GM12878 (cell line): ENCODE measurements at regions not wholly inside any gene's neighbourhood (a gene's known extent, or its start where the extent isn't known, plus 50 kb on each side); places are given as distances from the start of the nearest gene placed in this dataset.

Source experiments
- ATAC-seq: fragments of 200-7000 bp; cut with Tn5 transposase; 3 replicates; pipeline ENCODE4 v1.9.1; 2020; ENCODE audit warnings: mild to moderate bottlenecking, moderate library complexity
- BruUV-seq: library from RNA; stranded (reverse); fragments of 400-500 nt; replicated peaks from 2 replicates; lab custom pipeline; 2021; lab: Mats Ljungman, UMichigan
- CTCF ChIA-PET: fragments of 300-600 bp; sonication (Branson Sonifier 250); formaldehyde crosslinking; extraction: SDS; loops from one replicate; lab custom pipeline; 2021; ENCODE audit warnings: inconsistent platforms; lab: Yijun Ruan, JAX
- POLR2A ChIA-PET: fragments of 350-600 bp; formaldehyde crosslinking; extraction: SDS; loops from one replicate; lab custom pipeline; 2021; ENCODE audit warnings: inconsistent platforms; lab: Charles Lee
- RAD21 ChIA-PET: fragments of 300-600 bp; sonication (Branson Sonifier 250); formaldehyde crosslinking; loops from one replicate; lab custom pipeline; 2023; ENCODE audit warnings: antibody characterized with exemption; ENCODE audit not compliant: unreplicated experiment; lab: Charles Lee
- SMC1A ChIA-PET: fragments of 300-600 bp; sonication (Branson Sonifier 250); formaldehyde crosslinking; loops from one replicate; lab custom pipeline; 2023; ENCODE audit not compliant: unreplicated experiment, uncharacterized antibody; lab: Charles Lee
- DNase-seq: peaks from one replicate; pipeline ENCODE4 v3.0.0-alpha.2; 2011; ENCODE audit warnings: low read depth, low spot score
- FAIRE-seq: peaks from 3 replicates; lab custom pipeline; 2011; peaks lifted over from hg19 to GRCh38; lab: Jason Lieb, UNC
- H2AFZ ChIP-seq: 2 replicates; pipeline ENCODE4 v1.6.0; 2011; ENCODE audit warnings: low read depth, low read length, control low read depth; ENCODE audit not compliant: control insufficient read depth
- H3K27ac ChIP-seq: 2 replicates; pipeline ENCODE4 v1.5.1; 2011; ENCODE audit warnings: control low read depth; ENCODE audit not compliant: control insufficient read depth, insufficient read depth
- H3K27me3 ChIP-seq, 2 experiments: replicated peaks in 1 of 2; 2 replicates each; pipeline versions ENCODE4 v1.6.0 to v1.6.1; 2011; ENCODE audit warnings: low read length in 1 of 2; ENCODE audit not compliant: control insufficient read depth in 2 of 2, insufficient read depth in 2 of 2
- H3K36me3 ChIP-seq, 2 experiments: 2 replicates each; pipeline ENCODE4 v1.5.1; 2011; ENCODE audit warnings: low read length in 1 of 2; ENCODE audit not compliant: control insufficient read depth in 2 of 2, insufficient read depth in 2 of 2
- H3K4me1 ChIP-seq: 2 replicates; pipeline ENCODE4 v1.6.1; 2011; ENCODE audit warnings: mild to moderate bottlenecking, low read length, moderate library complexity, mixed read lengths; ENCODE audit not compliant: control insufficient read depth, insufficient read depth
- H3K4me2 ChIP-seq: 2 replicates; pipeline ENCODE4 v1.6.0; 2011; ENCODE audit warnings: control low read depth; ENCODE audit not compliant: control insufficient read depth, insufficient read depth
- H3K4me3 ChIP-seq: fragments of 200-600 bp; sonication (generic); 2 replicates; pipeline ENCODE4 v1.5.1; 2016
- H3K79me2 ChIP-seq: 2 replicates; pipeline ENCODE4 v1.6.0; 2011; ENCODE audit warnings: low read length; ENCODE audit not compliant: control insufficient read depth, insufficient read depth
- H3K9ac ChIP-seq: 2 replicates; pipeline ENCODE4 v1.8.0; 2011; ENCODE audit warnings: low read length, control low read depth, mixed read lengths; ENCODE audit not compliant: control insufficient read depth, insufficient read depth
- H3K9me3 ChIP-seq: replicated peaks from 3 replicates; pipeline ENCODE4 v1.5.1; 2011; ENCODE audit warnings: mild to moderate bottlenecking, low read length; ENCODE audit not compliant: control insufficient read depth, insufficient read depth
- H4K20me1 ChIP-seq: 2 replicates; pipeline ENCODE4 v1.6.0; 2011; ENCODE audit not compliant: control insufficient read depth, insufficient read depth
- BCL11A ChIP-seq: IDR thresholded peaks from 2 replicates; pipeline ENCODE4 v1.6.1; 2011; ENCODE audit warnings: low read depth, low read length
- DPF2 ChIP-seq: fragments of 450-650 bp; IDR thresholded peaks from 2 replicates; pipeline ENCODE4 v1.6.1; 2017; ENCODE audit warnings: mild to moderate bottlenecking
- EP300 ChIP-seq, 2 experiments: fragments of 150-350 bp in 1 of 2; IDR thresholded peaks; 2 replicates each; pipeline ENCODE4 v1.6.1; 2011 to 2012; ENCODE audit warnings: low read depth in 2 of 2, low read length in 2 of 2, borderline replicate concordance in 1 of 2, improper control_type of control experiment in 1 of 2, inconsistent platforms in 1 of 2; ENCODE audit not compliant: control insufficient read depth in 1 of 2
- IKZF2 ChIP-seq, 2 experiments: fragments of 450-650 bp; IDR thresholded peaks; 2 replicates each; pipeline ENCODE4 v1.6.1; 2017; ENCODE audit warnings: mild to moderate bottlenecking in 2 of 2, moderate library complexity in 2 of 2
- IRF4 ChIP-seq: IDR thresholded peaks from 2 replicates; pipeline ENCODE4 v1.6.1; 2011; ENCODE audit warnings: low read depth, low read length
- IRF5 ChIP-seq: fragments of 450-650 bp; IDR thresholded peaks from 2 replicates; pipeline ENCODE4 v1.6.1; 2017; ENCODE audit warnings: borderline replicate concordance
- KAT2A ChIP-seq: conservative IDR thresholded peaks from 2 replicates; pipeline ENCODE4 v1.6.1; 2011; ENCODE audit warnings: low read depth, low read length; ENCODE audit not compliant: control insufficient read depth
- KLF5 ChIP-seq: fragments of 450-650 bp; IDR thresholded peaks from 2 replicates; pipeline ENCODE4 v1.6.1; 2014; ENCODE audit warnings: mild to moderate bottlenecking; ENCODE audit not compliant: partially characterized antibody
- MEF2B ChIP-seq: fragments of 450-650 bp; IDR thresholded peaks from 2 replicates; pipeline ENCODE4 v1.6.1; 2018; ENCODE audit warnings: mild to moderate bottlenecking, moderate library complexity; ENCODE audit not compliant: partially characterized antibody, poor library complexity, severe bottlenecking
- NFYB ChIP-seq: IDR thresholded peaks from 2 replicates; pipeline ENCODE4 v1.6.1; 2011; ENCODE audit warnings: low read depth, mild to moderate bottlenecking, low read length, improper control_type of control experiment, moderate library complexity; ENCODE audit not compliant: insufficient read depth
- NR2C1 ChIP-seq: fragments of 450-650 bp; IDR thresholded peaks from 2 replicates; pipeline ENCODE4 v1.6.1; 2017; ENCODE audit warnings: antibody characterized with exemption, mild to moderate bottlenecking, moderate library complexity
- PBX3 ChIP-seq: IDR thresholded peaks from 2 replicates; pipeline ENCODE4 v1.6.1; 2011; ENCODE audit warnings: mild to moderate bottlenecking, low read depth, low read length, moderate library complexity; ENCODE audit not compliant: insufficient replicate concordance
- PKNOX1 ChIP-seq: fragments of 450-650 bp; IDR thresholded peaks from 2 replicates; pipeline ENCODE4 v1.6.1; 2016; ENCODE audit warnings: mild to moderate bottlenecking
- POLR2AphosphoS5 ChIP-seq: IDR thresholded peaks from 2 replicates; pipeline ENCODE4 v1.6.1; 2011; ENCODE audit warnings: mild to moderate bottlenecking, low read length, inconsistent platforms
- RBBP5 ChIP-seq: fragments of 200-600 bp; sonication (generic); conservative IDR thresholded peaks from 2 replicates; pipeline ENCODE4 v1.6.1; 2016
- STAT1 ChIP-seq: fragments of 450-650 bp; conservative IDR thresholded peaks from 2 replicates; pipeline ENCODE4 v1.6.1; 2014; ENCODE audit warnings: antibody characterized with exemption, mild to moderate bottlenecking
- TCF7 ChIP-seq: IDR thresholded peaks from 2 replicates; pipeline ENCODE4 v1.6.1; 2014; ENCODE audit warnings: antibody characterized with exemption, borderline replicate concordance
- ZNF622 ChIP-seq: fragments of 450-650 bp; IDR thresholded peaks from 2 replicates; pipeline ENCODE4 v1.6.1; 2017; ENCODE audit warnings: mild to moderate bottlenecking, inconsistent platforms
- WGBS: methylation state at CpG from one replicate; pipeline ENCODE4 v1.1.6; 2016; ENCODE audit warnings: low lambda C conversion rate; ENCODE audit not compliant: insufficient replicate concordance, insufficient coverage; ENCODE audit errors: missing lambda C conversion rate; 5-methylcytosine and 5-hydroxymethylcytosine counted together
- in situ Hi-C: fragments of 300-500 bp; cut with MboI; formaldehyde crosslinking; loops from 9 replicates; pipeline ENCODE4 v1.14.3; 2018; ENCODE audit warnings: mixed read lengths
- intact Hi-C: fragments of 100-400 bp; cut with micrococcal nuclease; formaldehyde crosslinking; loops from one replicate; pipeline ENCODE4 v1.14.2; 2022; ENCODE audit not compliant: unreplicated experiment

- no peak for DNase-seq
- 32% methylated on average over 1 of the region's 1 CpG for WGBS
- no peak overlapping the region for H3K27ac ChIP-seq
- ChIA-PET CTCF (no interaction called here), SMC1A (no interaction called here), POLR2A (no interaction called here), RAD21 (no interaction called here)
- BruUV-seq = no TSS peak
- H3K9ac ChIP-seq = no peak overlapping the region
- H3K4me2 ChIP-seq = no peak overlapping the region
- no peak for ATAC-seq
- no peaks in the 10 kb centered on the region for H3K4me1 ChIP-seq
- intact Hi-C loops = no loop called here
- in situ Hi-C loops = no loop called here
- no peaks in the 10 kb centered on the region for H3K79me2 ChIP-seq
- H2AFZ ChIP-seq = no peak overlapping the region
- no peaks in the 10 kb centered on the region for H3K9me3 ChIP-seq
- H3K27me3 ChIP-seq = no peaks in the 10 kb centered on the region
- no peaks in the 10 kb centered on the region for H3K36me3 ChIP-seq
- no peaks in the 10 kb centered on the region for H4K20me1 ChIP-seq
- FAIRE-seq = no peak
- H3K4me3 ChIP-seq = no peak overlapping the region
- TF ChIP-seq NFYB (no peak), MEF2B (no peak), NR2C1 (no peak), ZNF622 (no peak), IRF5 (no peak)
Measured at GRCh38 chr5:104789366-104789765, 1226.8 kb upstream of the NUDT12 start.

GRCh38 chr5:104785097-104785496 is 1222.5 kb upstream of the NUDT12 start:
- DNase-seq = no peak
- in situ Hi-C loops = no loop called here
- intact Hi-C loops = no loop called here

More at GRCh38 chr5:104785097-104785496, 1222.5 kb upstream of the NUDT12 start:
- ATAC-seq = no peak
- Histone ChIP-seq H3K4me1 (no peaks in the 10 kb centered on the region), H4K20me1 (no peaks in the 10 kb centered on the region)
- SMC1A ChIA-PET = no interaction called here
- TF ChIP-seq EP300 (IDR thresholded peaks at IDR 0.05; ENCODE audit: borderline replicate concordance in 1 of 2, control insufficient read depth in 1 of 2, low read depth in 2 of 2, low read length in 2 of 2) (no peak), PBX3 (no peak), PKNOX1 (no peak), STAT1 (no peak), RBBP5 (no peak), IRF4 (no peak), POLR2AphosphoS5 (no peak), BCL11A (no peak), TCF7 (no peak), DPF2 (no peak), KLF5 (no peak), IKZF2 (IDR thresholded peaks at IDR 0.05) (no peak), KAT2A (no peak)
- TF ChIP-seq, all 136 proteins: peak for 0
- H3K79me2 ChIP-seq = no peaks in the 10 kb centered on the region
- H3K4me3 ChIP-seq = no peak overlapping the region
- no peak overlapping the region for H3K9ac ChIP-seq
- H2AFZ ChIP-seq = no peak overlapping the region
- RAD21 ChIA-PET = no interaction called here
- POLR2A ChIA-PET = no interaction called here
- FAIRE-seq = no peak
- H3K27me3 ChIP-seq = no peaks in the 10 kb centered on the region
- BruUV-seq = no TSS peak
- 5% methylated on average over 2 of the region's 2 CpGs for WGBS
- H3K9me3 ChIP-seq = no peaks in the 10 kb centered on the region
- CTCF ChIA-PET = no interaction called here
- H3K4me2 ChIP-seq = no peak overlapping the region
- H3K27ac ChIP-seq = no peak overlapping the region
- H3K36me3 ChIP-seq = no peaks in the 10 kb centered on the region
